Stomach (tissue), 8 donors: ENCODE measurements at regions not wholly inside any gene's neighbourhood (a gene's known extent, or its start where the extent isn't known, plus 50 kb on each side); places are given as distances from the start of the nearest gene placed in this dataset.

Experiments used
- DNase-seq, 2 donors: peaks; one replicate each; pipeline versions ENCODE4 v3.0.0 to v3.0.0-alpha.2; 2013 to 2019
- H3K27ac ChIP-seq, 5 donors: fragments of 200-600 bp in 4 of 5; sonication (generic) in 4 of 5; one replicate each; pipeline ENCODE4 v1.5.1; 2013 to 2019; ENCODE audit warnings: mild to moderate bottlenecking in 1 of 5, moderate library complexity in 1 of 5
- H3K27me3 ChIP-seq, 3 donors: fragments of 200-600 bp; sonication (generic); one replicate each; pipeline ENCODE4 v1.5.1; 2017 to 2019; ENCODE audit warnings: mixed run types in 1 of 3
- H3K36me3 ChIP-seq, 4 donors: fragments of 200-600 bp; sonication (generic); 1 replicate in 3 of 4; 2 replicates in 1 of 4; pipeline ENCODE4 v1.5.1; 2016 to 2019
- H3K4me1 ChIP-seq, 4 donors: fragments of 200-600 bp; sonication (generic); one replicate each; pipeline ENCODE4 v1.5.1; 2016 to 2019
- H3K4me3 ChIP-seq, 4 donors: fragments of 200-600 bp; sonication (generic) in 3 of 4; one replicate each; pipeline ENCODE4 v1.5.1; 2016 to 2019; ENCODE audit warnings: mild to moderate bottlenecking in 1 of 4
- H3K9me3 ChIP-seq, 4 donors: fragments of 200-600 bp; sonication (generic); one replicate each; pipeline ENCODE4 v1.5.1; 2016 to 2019
- EP300 ChIP-seq: sonication (generic); formaldehyde crosslinking; IDR thresholded peaks from one replicate; pipeline ENCODE4 v1.6.1; 2017; ENCODE audit warnings: antibody characterized with exemption
- POLR2A ChIP-seq, 4 donors: fragments of 450-650 bp; IDR thresholded peaks; one replicate each; pipeline ENCODE4 v1.6.1; 2016; ENCODE audit warnings: antibody characterized with exemption in 4 of 4, control low read depth in 2 of 4, mild to moderate bottlenecking in 1 of 4, moderate library complexity in 1 of 4
- POLR2AphosphoS5 ChIP-seq, 3 donors: sonication (generic); formaldehyde crosslinking; IDR thresholded peaks; one replicate each; pipeline ENCODE4 v1.6.1; 2016; ENCODE audit warnings: antibody characterized with exemption in 3 of 3
- WGBS, 5 donors: extraction: QIAGEN DNeasy Blood & Tissue Kit in 3 of 5; methylation state at CpG; one replicate each; pipeline versions ENCODE4 v1.1.5 to v1.1.7; 2013 to 2018; 5-methylcytosine and 5-hydroxymethylcytosine counted together
- intact Hi-C: fragments of 100-400 bp; cut with DNase I; formaldehyde crosslinking; loops from one replicate; pipeline ENCODE4 v1.15.1; 2023; ENCODE audit warnings: low total_unique reads
- TF ChIP-seq, protein P1 (sequence below), 7 experiments: fragments of 450-650 bp in 4 of 7; fragments of 200-600 bp in 3 of 7; sonication (generic) in 3 of 7; IDR thresholded peaks; one replicate each; pipeline ENCODE4 v1.5.1; 2016 to 2019; ENCODE audit warnings: antibody characterized with exemption in 7 of 7, control low read depth in 2 of 7, mild to moderate bottlenecking in 1 of 7
- donor health status: healthy with polysubstance abuse.
- donor health status: Bipolar disorder and iron deficiency.
- donor health status: healthy.

DNA sequence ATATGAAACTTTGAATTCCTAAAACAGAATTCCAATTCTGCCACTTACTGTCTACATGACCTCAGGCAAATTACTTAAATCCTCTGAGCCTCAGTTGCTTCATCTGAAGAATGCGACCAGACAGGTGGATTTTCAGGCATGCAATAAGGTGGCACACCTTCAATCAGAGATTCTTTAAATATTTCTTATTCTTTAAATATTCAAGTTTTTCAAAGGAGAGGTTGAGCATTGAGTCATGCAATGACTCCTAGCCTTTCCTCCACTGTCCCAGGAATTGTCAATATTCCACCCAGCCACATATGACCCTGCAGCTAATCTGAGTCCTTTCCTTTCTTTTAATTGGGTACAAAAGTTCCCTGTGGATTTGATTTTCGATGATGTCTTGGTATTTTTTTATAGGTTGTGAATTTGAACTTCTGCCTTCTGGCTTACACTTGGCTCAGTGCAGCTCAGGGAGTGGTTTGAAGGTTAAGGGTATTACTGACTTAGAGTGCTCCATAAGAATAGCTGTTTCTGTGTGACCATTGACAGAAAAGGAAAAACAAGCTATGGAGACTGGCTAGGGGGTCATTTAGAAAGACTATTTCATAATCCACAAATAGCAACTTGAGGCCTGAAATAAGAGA is 52.2 kb upstream of the PRDX6 start:
- peaks cover 0 to 4% (median 0%) of the 10 kb centered on the region in 4 donors for H3K36me3 ChIP-seq
- no peaks in the 10 kb centered on the region for H3K27me3 ChIP-seq
- peaks cover 4 to 24% (median 17%) of the 10 kb centered on the region in 4 donors for H3K4me1 ChIP-seq
- no peak overlapping the region for H3K27ac ChIP-seq
- TF ChIP-seq EP300 (no peak), POLR2AphosphoS5 (IDR thresholded peaks at IDR 0.05) (no peak), POLR2A (IDR thresholded peaks at IDR 0.05) (no peak)
- TF ChIP-seq, protein P1, sequence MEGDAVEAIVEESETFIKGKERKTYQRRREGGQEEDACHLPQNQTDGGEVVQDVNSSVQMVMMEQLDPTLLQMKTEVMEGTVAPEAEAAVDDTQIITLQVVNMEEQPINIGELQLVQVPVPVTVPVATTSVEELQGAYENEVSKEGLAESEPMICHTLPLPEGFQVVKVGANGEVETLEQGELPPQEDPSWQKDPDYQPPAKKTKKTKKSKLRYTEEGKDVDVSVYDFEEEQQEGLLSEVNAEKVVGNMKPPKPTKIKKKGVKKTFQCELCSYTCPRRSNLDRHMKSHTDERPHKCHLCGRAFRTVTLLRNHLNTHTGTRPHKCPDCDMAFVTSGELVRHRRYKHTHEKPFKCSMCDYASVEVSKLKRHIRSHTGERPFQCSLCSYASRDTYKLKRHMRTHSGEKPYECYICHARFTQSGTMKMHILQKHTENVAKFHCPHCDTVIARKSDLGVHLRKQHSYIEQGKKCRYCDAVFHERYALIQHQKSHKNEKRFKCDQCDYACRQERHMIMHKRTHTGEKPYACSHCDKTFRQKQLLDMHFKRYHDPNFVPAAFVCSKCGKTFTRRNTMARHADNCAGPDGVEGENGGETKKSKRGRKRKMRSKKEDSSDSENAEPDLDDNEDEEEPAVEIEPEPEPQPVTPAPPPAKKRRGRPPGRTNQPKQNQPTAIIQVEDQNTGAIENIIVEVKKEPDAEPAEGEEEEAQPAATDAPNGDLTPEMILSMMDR (IDR thresholded peaks at IDR 0.05), result no peak
- H3K4me3 ChIP-seq, result no peak overlapping the region
- no peak for DNase-seq
- no peaks in the 10 kb centered on the region for H3K9me3 ChIP-seq
- 74 to 81% (median 76%) methylated on average over 2 of the region's 2 CpGs for WGBS, 5 donors
- intact Hi-C loops, result loop anchor here (10.0 kb wide), 1 partner anchor 400 kb away; the partner anchor contains the start of genes CENPL and DARS2

DNA sequence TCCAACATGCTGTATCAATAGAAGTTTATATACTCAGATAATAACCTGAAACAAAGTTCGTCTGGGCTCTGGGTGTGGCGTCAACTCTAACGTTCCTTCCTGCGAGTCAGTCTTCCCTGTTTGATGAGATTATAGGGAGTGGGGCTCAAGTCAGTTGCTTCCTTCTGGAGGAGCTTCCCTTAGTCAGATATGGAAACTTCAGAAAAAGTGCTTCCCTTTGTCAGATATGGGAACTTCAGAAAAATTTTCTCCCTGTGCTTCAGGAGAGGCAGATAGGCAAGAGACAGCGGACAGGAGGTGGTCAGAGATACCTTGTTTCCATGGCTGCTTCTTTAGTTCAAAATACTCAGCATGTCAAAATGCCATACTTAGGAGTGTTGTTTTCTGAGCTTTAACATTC is 51.1 kb upstream of the PRDX6 start:
- peaks cover 0 to 4% (median 0%) of the 10 kb centered on the region in 4 donors for H3K36me3 ChIP-seq
- WGBS, 5 donors, result 52 to 67% (median 57%) methylated on average over 5 of the region's 5 CpGs
- H3K27ac ChIP-seq, result no peak overlapping the region
- intact Hi-C loops, result loop anchor here (10.0 kb wide), 1 partner anchor 399 kb away; the partner anchor contains the start of genes CENPL and DARS2
- DNase-seq, result no peak
- no peak overlapping the region for H3K4me3 ChIP-seq
- no peaks in the 10 kb centered on the region for H3K27me3 ChIP-seq
- no peak for TF ChIP-seq POLR2AphosphoS5 (IDR thresholded peaks at IDR 0.05)
- TF ChIP-seq POLR2A (IDR thresholded peaks at IDR 0.05), result no peak
- no peak for TF ChIP-seq EP300
- TF ChIP-seq, protein P1 (IDR thresholded peaks at IDR 0.05), result no peak
- peaks cover 13 to 25% (median 21%) of the 10 kb centered on the region in 4 donors for H3K4me1 ChIP-seq
- H3K9me3 ChIP-seq, result no peaks in the 10 kb centered on the region

DNA sequence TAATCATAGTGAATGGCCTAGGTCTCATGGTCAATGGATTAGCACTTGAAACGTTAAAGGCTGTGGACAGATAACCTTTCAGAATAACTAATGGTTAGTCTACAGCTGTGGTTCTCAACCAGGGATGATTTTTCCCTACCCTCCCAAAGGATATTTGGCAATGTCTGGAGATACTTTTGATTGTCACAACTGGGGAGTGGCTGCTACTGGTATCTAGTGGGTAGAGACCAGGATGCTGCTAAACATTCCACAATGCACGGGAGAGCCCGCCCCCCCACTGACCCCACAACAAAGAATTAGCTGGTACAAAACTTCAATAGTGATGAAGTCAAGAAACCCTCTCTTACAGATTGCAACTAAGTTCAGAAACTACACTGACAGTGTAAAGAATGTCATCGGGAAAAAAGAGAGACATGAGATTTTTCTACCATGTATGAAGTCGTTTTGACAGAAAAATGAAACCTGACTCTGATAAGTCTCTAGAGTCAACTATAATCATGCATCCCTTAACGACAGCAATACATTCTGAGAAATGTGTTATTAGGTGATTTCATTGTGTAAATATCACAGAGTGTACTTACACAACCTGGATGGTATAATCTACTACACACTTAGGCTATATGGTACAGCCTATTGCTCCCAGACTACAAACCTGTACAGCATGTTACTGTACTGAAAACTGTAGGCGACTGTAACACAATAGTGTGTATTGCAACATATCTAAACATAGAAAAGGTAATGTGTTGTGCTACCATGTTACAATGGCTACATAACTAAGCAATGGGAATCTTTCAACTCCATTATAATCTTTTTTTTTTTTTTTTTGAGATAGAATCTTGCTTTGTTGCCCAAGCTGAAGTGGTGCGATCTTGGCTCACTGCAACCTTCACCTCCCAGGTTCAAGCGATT is 49.7 kb upstream of the PRDX6 start:
- Histone ChIP-seq H3K9me3 (no peaks in the 10 kb centered on the region), H3K36me3 (peaks cover 0 to 3% (median 0%) of the 10 kb centered on the region in 4 donors), H3K4me3 (no peak overlapping the region), H3K27ac (no peak overlapping the region), H3K4me1 (peaks cover 13 to 31% (median 21%) of the 10 kb centered on the region in 4 donors), H3K27me3 (no peaks in the 10 kb centered on the region)
- 56 to 72% (median 70%) methylated on average over 9 of the region's 9 CpGs for WGBS, 5 donors
- TF ChIP-seq EP300 (no peak), POLR2A (IDR thresholded peaks at IDR 0.05) (no peak), POLR2AphosphoS5 (IDR thresholded peaks at IDR 0.05) (no peak)
- TF ChIP-seq, protein P1 (IDR thresholded peaks at IDR 0.05), result no peak
- DNase-seq, result no peak
- intact Hi-C loops, result loop anchor here (10.0 kb wide), 1 partner anchor 397 kb away; the partner anchor contains the start of genes CENPL and DARS2
